ENCODE measurements at regions not wholly inside any gene's neighbourhood (a gene's known extent, or its start where the extent isn't known, plus 50 kb on each side); places are given as distances from the start of the nearest gene placed in this dataset.
"Not testable (repeated sequence)": the region's sequence is repeated elsewhere in the genome, so short reads cannot be mapped to it uniquely, and the experiment has no call there.

GRCh38 chr6:119493980-119494379 is 144.4 kb upstream of the MAN1A1 start:
- Histone ChIP-seq H3K4me3 (ENCODE audit: low read length) (no peak overlapping the region), H4K20me1 (ENCODE audit: insufficient read depth, low read length) (no peaks in the 10 kb centered on the region), H3K36me3 (replicated peaks; ENCODE audit: low read depth, low read length) (no peaks in the 10 kb centered on the region), H3K27ac (ENCODE audit: low read length) (no peak overlapping the region), H3K79me2 (ENCODE audit: low read length) (no peaks in the 10 kb centered on the region), H2AFZ (ENCODE audit: low read depth, low read length) (no peak overlapping the region), H3K4me2 (ENCODE audit: low read length) (no peak overlapping the region), H3K9ac (ENCODE audit: low read length) (no peak overlapping the region), H3K9me3 (ENCODE audit: insufficient read depth, low read length) (no peaks in the 10 kb centered on the region), H3K4me1 (ENCODE audit: low read length) (no peaks in the 10 kb centered on the region), H3K27me3 (ENCODE audit: low read depth, low read length) (no peaks in the 10 kb centered on the region)
- TF ChIP-seq EZH2phosphoT487 (IDR thresholded peaks at IDR 0.05; ENCODE audit: low read depth) (no peak), CTCF (IDR thresholded peaks at IDR 0.05; ENCODE audit: low read depth, low read length) (no peak)

DNA sequence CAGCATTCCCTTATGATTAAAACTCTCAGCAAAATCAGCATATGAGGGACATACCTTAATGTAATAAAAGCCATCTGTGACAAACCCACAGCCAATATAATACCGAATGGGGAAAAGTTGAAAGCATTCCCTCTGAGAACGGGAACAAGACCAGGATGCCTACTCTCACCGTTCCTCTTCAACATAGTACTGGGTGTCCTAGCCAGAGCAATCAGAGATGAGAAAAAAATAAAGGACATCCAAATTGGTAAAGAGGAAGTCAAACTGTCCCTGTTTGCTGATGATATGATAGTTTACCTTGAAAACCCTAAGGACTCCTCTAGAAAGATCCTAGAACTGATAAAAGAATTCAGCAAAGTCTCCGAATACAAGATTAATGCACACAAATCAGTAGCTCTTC is 141.6 kb upstream of the MAN1A1 start:
- not testable (repeated sequence) for H3K4me3 ChIP-seq (ENCODE audit: low read length); H3K36me3 ChIP-seq (replicated peaks; ENCODE audit: low read depth, low read length); H3K4me1 ChIP-seq (ENCODE audit: low read length); H3K9ac ChIP-seq (ENCODE audit: low read length); H3K79me2 ChIP-seq (ENCODE audit: low read length); H3K9me3 ChIP-seq (ENCODE audit: insufficient read depth, low read length); H3K27me3 ChIP-seq (ENCODE audit: low read depth, low read length); H3K27ac ChIP-seq (ENCODE audit: low read length); H4K20me1 ChIP-seq (ENCODE audit: insufficient read depth, low read length); H2AFZ ChIP-seq (ENCODE audit: low read depth, low read length); H3K4me2 ChIP-seq (ENCODE audit: low read length)

- H3K36me3 ChIP-seq (replicated peaks; ENCODE audit: low read depth, low read length); H3K9me3 ChIP-seq (ENCODE audit: insufficient read depth, low read length); H4K20me1 ChIP-seq (ENCODE audit: insufficient read depth, low read length); H3K4me1 ChIP-seq (ENCODE audit: low read length); H3K4me3 ChIP-seq (ENCODE audit: low read length); H3K27ac ChIP-seq (ENCODE audit: low read length); H3K27me3 ChIP-seq (ENCODE audit: low read depth, low read length); H2AFZ ChIP-seq (ENCODE audit: low read depth, low read length); H3K9ac ChIP-seq (ENCODE audit: low read length); H3K79me2 ChIP-seq (ENCODE audit: low read length); H3K4me2 ChIP-seq (ENCODE audit: low read length): not testable (repeated sequence)
These were observed 140.5 kb upstream of the MAN1A1 start for GRCh38 chr6:119490050-119490449.

- no peaks in the 10 kb centered on the region for H4K20me1 ChIP-seq (ENCODE audit: insufficient read depth, low read length)
- H3K4me3 ChIP-seq (ENCODE audit: low read length): no peak overlapping the region
- no peaks in the 10 kb centered on the region for H3K79me2 ChIP-seq (ENCODE audit: low read length)
- H3K9ac ChIP-seq (ENCODE audit: low read length): no peak overlapping the region
- no peaks in the 10 kb centered on the region for H3K9me3 ChIP-seq (ENCODE audit: insufficient read depth, low read length)
- H3K36me3 ChIP-seq (replicated peaks; ENCODE audit: low read depth, low read length): no peaks in the 10 kb centered on the region
- H2AFZ ChIP-seq (ENCODE audit: low read depth, low read length): no peak overlapping the region
- H3K4me2 ChIP-seq (ENCODE audit: low read length): no peak overlapping the region
- H3K27me3 ChIP-seq (ENCODE audit: low read depth, low read length): no peaks in the 10 kb centered on the region
- no peak overlapping the region for H3K27ac ChIP-seq (ENCODE audit: low read length)
- H3K4me1 ChIP-seq (ENCODE audit: low read length): no peaks in the 10 kb centered on the region
- TF ChIP-seq EZH2phosphoT487 (IDR thresholded peaks at IDR 0.05; ENCODE audit: low read depth): no peak
- TF ChIP-seq CTCF (IDR thresholded peaks at IDR 0.05; ENCODE audit: low read depth, low read length): no peak
These were observed 135.0 kb upstream of the MAN1A1 start for GRCh38 chr6:119484598-119484997.

GRCh38 chr6:119483908-119484307 is 134.3 kb upstream of the MAN1A1 start:
- H2AFZ ChIP-seq (ENCODE audit: low read depth, low read length): no peak overlapping the region
- H3K79me2 ChIP-seq (ENCODE audit: low read length): no peaks in the 10 kb centered on the region
- H3K4me1 ChIP-seq (ENCODE audit: low read length): no peaks in the 10 kb centered on the region
- no peak overlapping the region for H3K9ac ChIP-seq (ENCODE audit: low read length)
- no peaks in the 10 kb centered on the region for H3K36me3 ChIP-seq (replicated peaks; ENCODE audit: low read depth, low read length)
- no peaks in the 10 kb centered on the region for H4K20me1 ChIP-seq (ENCODE audit: insufficient read depth, low read length)
- TF ChIP-seq EZH2phosphoT487 (IDR thresholded peaks at IDR 0.05; ENCODE audit: low read depth) (no peak), CTCF (IDR thresholded peaks at IDR 0.05; ENCODE audit: low read depth, low read length) (no peak)
- H3K27ac ChIP-seq (ENCODE audit: low read length): no peak overlapping the region
- no peak overlapping the region for H3K4me2 ChIP-seq (ENCODE audit: low read length)
- no peaks in the 10 kb centered on the region for H3K27me3 ChIP-seq (ENCODE audit: low read depth, low read length)
- H3K9me3 ChIP-seq (ENCODE audit: insufficient read depth, low read length): no peaks in the 10 kb centered on the region
- no peak overlapping the region for H3K4me3 ChIP-seq (ENCODE audit: low read length)
